Inflammatory macrophage treated with lipopolysaccharide for 4 hours (primary cell): ENCODE measurements at regions not wholly inside any gene's neighbourhood (a gene's known extent, or its start where the extent isn't known, plus 50 kb on each side); places are given as distances from the start of the nearest gene placed in this dataset.
"Not testable (repeated sequence)": the region's sequence is repeated elsewhere in the genome, so short reads cannot be mapped to it uniquely, and the experiment has no call there.

Source experiments
- DNase-seq: peaks from one replicate; pipeline ENCODE4 v3.0.0-alpha.2; 2020

- DNase-seq = no peak
Observed at GRCh38 chr11:34750692-34751405, 130.0 kb downstream of the EHF start.

DNA sequence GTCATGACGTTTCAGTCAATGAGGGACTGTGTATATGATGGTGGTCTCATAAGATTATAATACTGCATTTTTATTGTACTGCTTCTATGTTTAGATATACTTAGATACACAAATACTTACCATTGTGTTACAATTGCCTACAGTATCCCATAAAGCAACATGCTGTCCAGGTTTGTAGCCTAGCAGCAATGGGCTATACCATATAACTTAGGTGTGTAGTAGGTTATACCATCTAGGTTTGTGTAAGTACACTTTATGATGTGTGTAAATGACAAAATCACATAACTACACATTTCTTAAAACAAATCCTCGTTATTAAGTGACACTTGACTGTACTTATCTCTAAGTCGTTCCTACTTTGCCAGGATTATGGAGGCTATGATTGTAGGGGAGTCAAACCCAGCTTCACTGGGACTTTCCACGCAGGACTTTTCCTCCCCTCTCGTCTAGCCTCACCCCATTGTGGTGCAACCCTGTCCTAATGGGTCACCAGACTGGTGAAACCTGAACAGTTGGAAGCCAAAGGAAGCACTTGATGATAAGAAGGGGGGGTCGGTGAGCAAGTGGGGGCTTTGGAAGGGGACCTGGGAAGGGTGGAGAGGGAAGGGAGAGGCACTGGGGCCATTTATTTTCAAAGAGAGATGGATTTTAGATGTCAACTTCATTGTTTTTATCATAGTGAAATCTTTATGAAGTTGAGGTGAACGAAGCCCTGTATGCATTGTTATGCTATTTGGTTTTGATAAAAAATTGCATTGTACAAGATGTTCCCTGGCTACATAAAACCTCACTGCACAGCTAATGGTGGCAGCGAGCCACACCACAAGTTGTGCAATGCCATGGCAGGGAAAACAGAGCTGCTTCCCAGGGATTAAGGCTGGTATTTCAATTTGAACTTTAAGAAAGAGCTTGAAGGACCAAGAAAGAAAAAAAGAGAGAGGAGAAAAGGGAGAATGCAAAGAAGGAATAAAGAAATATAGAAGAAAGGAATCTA lies 129.1 kb downstream of the EHF start:
- no peak for DNase-seq

- DNase-seq = no peak
Observed at GRCh38 chr11:34748036-34748435, 127.1 kb downstream of the EHF start.

DNA sequence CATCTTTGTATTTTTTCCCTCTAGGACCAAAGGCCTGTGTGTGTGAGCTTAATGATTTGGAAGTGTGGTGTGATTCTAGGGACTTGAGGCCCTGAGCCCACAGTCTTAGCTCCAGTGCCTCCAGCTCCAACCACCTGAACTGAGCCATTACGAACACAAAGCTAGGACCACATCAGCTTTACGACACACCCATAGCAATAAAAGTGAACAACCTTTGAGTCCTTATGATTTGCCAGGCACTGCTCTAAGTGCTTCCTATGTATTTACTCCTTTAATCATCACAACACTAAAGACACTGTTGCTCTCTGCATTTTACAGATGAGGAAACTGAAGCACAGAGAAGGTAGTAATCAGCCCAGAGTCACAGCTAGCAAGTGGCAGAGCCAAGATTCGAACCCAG lies 126.4 kb downstream of the EHF start:
- DNase-seq = no peak

DNA sequence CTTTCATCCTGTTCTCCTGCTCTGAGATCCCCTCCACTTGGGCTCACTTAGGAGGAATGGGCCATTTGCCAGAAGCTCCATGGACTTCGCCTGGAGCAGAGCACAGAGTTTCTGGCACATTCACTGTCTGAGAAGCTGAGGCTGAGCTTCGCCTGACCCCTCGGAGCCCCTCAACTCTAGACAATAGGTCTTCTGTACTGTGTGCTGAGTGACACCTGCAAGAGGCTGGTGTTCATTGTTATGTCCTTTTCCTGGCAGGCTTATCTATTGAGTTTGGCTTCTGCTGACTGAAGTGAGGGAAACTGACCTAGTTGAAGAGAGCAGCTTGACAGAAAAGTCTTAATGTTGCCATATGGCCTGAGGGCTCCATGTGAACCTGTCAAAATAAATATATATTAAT lies 124.3 kb downstream of the EHF start:
- DNase-seq = no peak

- DNase-seq = no peak
Observed at GRCh38 chr11:34744511-34744910, 123.6 kb downstream of the EHF start.

- no peak for DNase-seq
Observed at GRCh38 chr11:34738237-34738636, 117.3 kb downstream of the EHF start.

- no peak for DNase-seq
Observed at GRCh38 chr11:34732831-34733230, 111.9 kb downstream of the EHF start.

DNA sequence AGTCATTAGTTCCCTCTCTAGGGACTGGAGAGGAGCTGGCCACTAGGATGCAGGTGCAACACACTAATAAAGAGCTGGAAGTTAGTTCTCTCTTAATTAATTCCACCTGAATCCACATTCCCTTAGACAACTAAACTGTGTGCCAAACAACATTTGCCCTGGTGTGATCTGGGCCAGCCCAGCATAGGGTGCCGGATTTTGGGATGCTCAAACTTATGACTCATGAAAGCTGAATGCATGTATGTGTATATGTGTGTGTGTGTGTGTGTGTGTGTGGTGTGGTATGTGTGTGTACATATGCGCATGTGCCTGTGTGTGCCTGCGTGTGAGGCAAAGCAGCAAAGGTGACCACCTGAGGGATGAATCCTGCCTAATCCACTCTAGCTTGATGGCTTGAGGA lies 110.7 kb downstream of the EHF start:
- DNase-seq = no peak

DNA sequence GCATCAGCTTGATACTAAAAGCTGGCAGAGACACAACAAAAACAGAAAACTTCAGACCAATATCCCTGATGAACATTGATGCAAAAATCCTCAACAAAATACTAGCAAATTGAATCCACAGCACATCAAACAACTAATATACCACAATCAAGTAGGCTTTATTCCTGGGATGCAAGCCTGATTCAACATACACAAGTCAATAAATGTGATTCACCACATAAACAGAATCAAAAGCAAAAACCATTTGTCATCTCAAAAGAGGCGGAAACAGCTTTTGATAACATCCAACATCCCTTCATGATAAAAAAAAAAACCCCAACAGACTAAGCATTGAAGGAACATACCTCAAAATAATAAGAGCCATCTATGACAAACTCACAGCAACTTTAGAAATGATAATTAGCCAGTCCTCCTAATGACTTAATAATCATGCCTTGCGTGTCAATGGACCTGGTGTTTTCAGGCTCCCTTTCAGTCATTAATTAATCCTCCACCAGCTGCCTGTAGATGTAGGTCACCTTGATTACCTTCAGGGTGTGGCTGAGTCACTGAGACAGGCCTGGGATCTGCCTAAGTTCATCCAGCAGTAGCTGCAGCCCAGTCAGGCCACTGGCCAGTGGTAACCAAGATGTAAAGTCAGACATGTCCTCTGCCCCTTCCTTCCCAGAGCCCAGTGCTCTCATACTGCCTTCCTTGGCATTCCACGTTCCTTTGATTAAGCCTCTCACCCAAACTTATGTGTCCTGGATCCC lies 109.8 kb downstream of the EHF start:
- no peak for DNase-seq

GRCh38 chr11:34728609-34729008 lies 107.7 kb downstream of the EHF start:
- DNase-seq = no peak

DNA sequence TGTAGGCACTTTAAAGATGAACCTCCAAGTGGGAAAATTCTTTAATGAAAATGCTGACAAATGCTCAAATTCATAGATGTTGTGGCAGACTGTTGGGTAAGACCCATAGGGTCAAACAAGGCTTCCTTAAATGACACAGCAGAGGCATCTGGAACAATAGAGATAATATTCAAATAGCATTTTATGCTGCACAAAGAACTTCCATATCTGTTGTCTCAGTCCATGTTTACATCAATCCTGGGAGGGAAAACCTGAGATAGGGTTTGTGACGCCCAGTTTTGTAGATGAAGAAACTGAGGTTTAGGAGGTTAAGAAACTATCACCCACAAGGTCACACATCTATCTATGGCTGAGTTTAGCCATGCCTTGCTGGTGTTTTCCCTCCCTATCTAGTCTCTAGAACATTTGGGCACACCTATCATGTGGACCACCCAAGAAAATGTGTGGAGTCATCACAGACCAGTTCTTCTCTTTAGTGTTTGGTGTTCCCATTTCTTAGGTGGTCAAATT lies 106.4 kb downstream of the EHF start:
- no peak for DNase-seq

DNA sequence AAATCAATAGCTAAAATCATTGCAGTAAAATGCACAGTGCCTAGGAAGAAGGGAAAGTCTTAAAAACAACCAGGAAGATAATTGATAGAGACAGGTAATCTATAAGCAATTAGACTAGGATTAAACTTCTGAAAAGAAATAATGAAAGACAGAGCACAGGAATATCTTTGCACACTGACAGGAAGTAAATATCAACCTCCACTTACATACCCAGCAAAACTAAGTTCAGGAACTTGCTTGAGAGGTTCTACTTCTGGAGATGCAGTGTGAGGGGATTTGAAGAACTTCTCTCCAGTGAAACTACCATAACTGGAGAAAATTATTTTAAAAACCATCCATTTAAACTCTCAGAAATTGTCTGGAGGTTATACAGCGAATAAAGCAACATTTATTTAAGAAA lies 104.1 kb downstream of the EHF start:
- DNase-seq = no peak

DNA sequence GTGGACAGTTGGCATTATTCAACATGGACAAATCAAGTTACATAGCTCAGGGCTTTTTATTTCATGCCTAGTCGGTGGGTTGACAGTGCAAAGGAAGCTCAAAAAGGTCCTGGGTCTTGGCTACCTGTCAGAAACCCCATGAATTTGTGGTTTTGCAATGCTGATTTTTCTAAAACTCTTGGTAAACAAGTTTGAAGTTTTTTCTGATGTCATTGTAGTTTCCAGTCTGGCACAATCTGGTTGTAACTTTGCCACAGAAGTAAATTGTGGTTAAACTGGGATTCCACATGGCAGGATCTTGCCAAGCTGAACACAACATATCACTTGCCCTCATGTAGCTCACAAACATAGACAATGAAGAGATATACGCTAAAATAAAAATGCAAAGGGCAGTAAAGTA lies 100.8 kb downstream of the EHF start:
- DNase-seq = peak; percentile 12

DNA sequence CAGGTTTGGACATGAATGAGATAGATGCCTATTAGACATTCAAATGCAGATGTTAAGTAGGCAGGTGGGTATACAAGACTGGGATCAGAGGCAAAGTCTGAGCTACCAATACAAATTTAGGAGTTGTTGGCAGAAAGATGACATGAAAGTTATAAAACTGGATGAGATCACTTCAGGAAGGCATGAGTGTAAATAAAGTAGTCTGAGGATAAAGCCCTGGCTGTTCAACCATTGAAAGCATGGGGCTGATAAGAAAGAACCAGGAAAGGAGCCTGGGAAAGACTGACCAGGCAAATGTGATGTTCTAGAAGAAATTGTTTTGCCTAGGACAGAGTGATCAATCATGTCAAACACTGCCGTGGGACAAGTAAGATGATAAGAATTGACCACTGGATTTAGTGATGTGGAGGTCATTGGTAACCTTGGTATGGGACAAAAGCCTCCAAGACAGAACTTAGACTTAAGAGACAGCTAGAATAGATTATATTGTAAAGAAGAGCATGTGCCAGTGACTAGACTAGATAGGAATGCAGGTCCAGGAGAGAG lies 98.5 kb downstream of the EHF start:
- no peak for DNase-seq

- not testable (repeated sequence) for DNase-seq
Observed at GRCh38 chr11:34713631-34714030, 92.7 kb downstream of the EHF start.
